IMR-90 (cell line): ENCODE measurements at regions not wholly inside any gene's neighbourhood (a gene's known extent, or its start where the extent isn't known, plus 50 kb on each side); places are given as distances from the start of the nearest gene placed in this dataset.

Experiments used
- CEBPB ChIP-seq: IDR thresholded peaks from 2 replicates; pipeline ENCODE4 v1.6.1; 2012; ENCODE audit warnings: low read depth, low read length, improper control_type of control experiment
- CHD1 ChIP-seq: IDR thresholded peaks from 2 replicates; pipeline ENCODE4 v1.6.1; 2012; ENCODE audit warnings: low read depth, low read length, improper control_type of control experiment
- CTCF ChIP-seq: conservative IDR thresholded peaks from 2 replicates; pipeline ENCODE4 v1.5.1; 2012; ENCODE audit warnings: mild to moderate bottlenecking, low read depth, low read length, improper control_type of control experiment
- MAZ ChIP-seq: IDR thresholded peaks from 2 replicates; pipeline ENCODE4 v1.6.1; 2012; ENCODE audit warnings: low read depth, mild to moderate bottlenecking, low read length, improper control_type of control experiment, moderate library complexity, borderline replicate concordance
- MXI1 ChIP-seq: IDR thresholded peaks from 2 replicates; pipeline ENCODE4 v1.6.1; 2012; ENCODE audit warnings: low read depth, mild to moderate bottlenecking, low read length, moderate library complexity, borderline replicate concordance
- NFE2L2 ChIP-seq: fragments of 150-350 bp; IDR thresholded peaks from 2 replicates; pipeline ENCODE4 v1.6.1; 2016; ENCODE audit warnings: low read depth, mild to moderate bottlenecking, low read length
- POLR2A ChIP-seq: IDR thresholded peaks from 2 replicates; pipeline ENCODE4 v1.6.1; 2012; ENCODE audit warnings: mild to moderate bottlenecking, low read depth, low read length
- RAD21 ChIP-seq: IDR thresholded peaks from 2 replicates; pipeline ENCODE4 v1.6.1; 2012; ENCODE audit warnings: low read length, improper control_type of control experiment
- RCOR1 ChIP-seq: IDR thresholded peaks from 2 replicates; pipeline ENCODE4 v1.6.1; 2012; ENCODE audit warnings: mild to moderate bottlenecking, low read length, improper control_type of control experiment; ENCODE audit not compliant: insufficient replicate concordance
- RFX5 ChIP-seq: IDR thresholded peaks from 2 replicates; pipeline ENCODE4 v1.8.0; 2012; ENCODE audit warnings: low read depth, mild to moderate bottlenecking, low read length, moderate library complexity
- SMC3 ChIP-seq: fragments of 150-350 bp; IDR thresholded peaks from 2 replicates; pipeline ENCODE4 v1.6.1; 2016; ENCODE audit warnings: low read depth, mild to moderate bottlenecking, antibody characterized with exemption, low read length, moderate library complexity
- TF ChIP-seq, protein P1 (sequence below): fragments of 150-350 bp; IDR thresholded peaks from 2 replicates; pipeline ENCODE4 v1.6.1; 2016; ENCODE audit warnings: low read depth, mild to moderate bottlenecking, low read length, moderate library complexity, borderline replicate concordance
- TF ChIP-seq, protein P2 (sequence below): fragments of 150-350 bp; IDR thresholded peaks from 2 replicates; pipeline ENCODE4 v1.6.1; 2017; ENCODE audit warnings: mild to moderate bottlenecking, antibody characterized with exemption, low read length, low read depth

- TF ChIP-seq POLR2A = no peak
- no peak for TF ChIP-seq NFE2L2
- no peak for TF ChIP-seq CTCF
- TF ChIP-seq, protein P1, sequence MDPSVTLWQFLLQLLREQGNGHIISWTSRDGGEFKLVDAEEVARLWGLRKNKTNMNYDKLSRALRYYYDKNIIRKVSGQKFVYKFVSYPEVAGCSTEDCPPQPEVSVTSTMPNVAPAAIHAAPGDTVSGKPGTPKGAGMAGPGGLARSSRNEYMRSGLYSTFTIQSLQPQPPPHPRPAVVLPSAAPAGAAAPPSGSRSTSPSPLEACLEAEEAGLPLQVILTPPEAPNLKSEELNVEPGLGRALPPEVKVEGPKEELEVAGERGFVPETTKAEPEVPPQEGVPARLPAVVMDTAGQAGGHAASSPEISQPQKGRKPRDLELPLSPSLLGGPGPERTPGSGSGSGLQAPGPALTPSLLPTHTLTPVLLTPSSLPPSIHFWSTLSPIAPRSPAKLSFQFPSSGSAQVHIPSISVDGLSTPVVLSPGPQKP = no peak
- TF ChIP-seq MAZ = no peak
- no peak for TF ChIP-seq MXI1
- no peak for TF ChIP-seq RFX5
- no peak for TF ChIP-seq CEBPB
- TF ChIP-seq RAD21 = no peak
- no peak for TF ChIP-seq SMC3
- TF ChIP-seq CHD1 = no peak
- TF ChIP-seq, protein P2, sequence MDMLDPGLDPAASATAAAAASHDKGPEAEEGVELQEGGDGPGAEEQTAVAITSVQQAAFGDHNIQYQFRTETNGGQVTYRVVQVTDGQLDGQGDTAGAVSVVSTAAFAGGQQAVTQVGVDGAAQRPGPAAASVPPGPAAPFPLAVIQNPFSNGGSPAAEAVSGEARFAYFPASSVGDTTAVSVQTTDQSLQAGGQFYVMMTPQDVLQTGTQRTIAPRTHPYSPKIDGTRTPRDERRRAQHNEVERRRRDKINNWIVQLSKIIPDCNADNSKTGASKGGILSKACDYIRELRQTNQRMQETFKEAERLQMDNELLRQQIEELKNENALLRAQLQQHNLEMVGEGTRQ = no peak
- no peak for TF ChIP-seq RCOR1
These were observed 111.5 kb upstream of the NHSL1 start for GRCh38 chr6:138610816-138611215.
